ENCODE measurements at regions not wholly inside any gene's neighbourhood (a gene's known extent, or its start where the extent isn't known, plus 50 kb on each side); places are given as distances from the start of the nearest gene placed in this dataset.

DNA sequence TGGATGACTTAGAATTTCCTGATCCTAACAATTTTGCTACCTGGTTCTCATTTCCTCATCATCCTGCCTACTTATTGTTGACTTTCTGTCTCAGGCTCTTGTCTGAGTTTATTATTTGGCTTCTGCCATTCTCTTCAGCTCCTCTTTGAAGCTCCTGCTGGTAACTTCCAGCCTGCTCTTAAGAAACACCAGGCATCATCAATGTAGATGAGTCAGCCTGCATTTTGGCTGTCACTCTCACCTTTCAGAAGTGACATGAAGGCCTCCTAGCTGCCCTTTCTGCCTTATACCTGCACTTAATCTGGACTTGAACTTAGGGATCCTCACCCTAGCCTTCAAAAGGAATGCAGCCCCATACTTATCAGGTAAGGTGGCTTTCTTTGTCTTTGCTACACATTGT, 551.8 kb upstream of the ZNF608 start:
- Histone ChIP-seq H3K4me1 (no peaks in the 10 kb centered on the region), H3K4me3 (no peak overlapping the region), H3K27ac (no peak overlapping the region), H3K27me3 (no peaks in the 10 kb centered on the region), H3K36me3 (no peaks in the 10 kb centered on the region), H3K9me3 (no peaks in the 10 kb centered on the region)
- no peak for DNase-seq (ENCODE audit: low spot score in 2 of 2)
- TF ChIP-seq EP300 (IDR thresholded peaks at IDR 0.05) (no peak), POLR2A (IDR thresholded peaks at IDR 0.05) (no peak)
- TF ChIP-seq, protein P1, sequence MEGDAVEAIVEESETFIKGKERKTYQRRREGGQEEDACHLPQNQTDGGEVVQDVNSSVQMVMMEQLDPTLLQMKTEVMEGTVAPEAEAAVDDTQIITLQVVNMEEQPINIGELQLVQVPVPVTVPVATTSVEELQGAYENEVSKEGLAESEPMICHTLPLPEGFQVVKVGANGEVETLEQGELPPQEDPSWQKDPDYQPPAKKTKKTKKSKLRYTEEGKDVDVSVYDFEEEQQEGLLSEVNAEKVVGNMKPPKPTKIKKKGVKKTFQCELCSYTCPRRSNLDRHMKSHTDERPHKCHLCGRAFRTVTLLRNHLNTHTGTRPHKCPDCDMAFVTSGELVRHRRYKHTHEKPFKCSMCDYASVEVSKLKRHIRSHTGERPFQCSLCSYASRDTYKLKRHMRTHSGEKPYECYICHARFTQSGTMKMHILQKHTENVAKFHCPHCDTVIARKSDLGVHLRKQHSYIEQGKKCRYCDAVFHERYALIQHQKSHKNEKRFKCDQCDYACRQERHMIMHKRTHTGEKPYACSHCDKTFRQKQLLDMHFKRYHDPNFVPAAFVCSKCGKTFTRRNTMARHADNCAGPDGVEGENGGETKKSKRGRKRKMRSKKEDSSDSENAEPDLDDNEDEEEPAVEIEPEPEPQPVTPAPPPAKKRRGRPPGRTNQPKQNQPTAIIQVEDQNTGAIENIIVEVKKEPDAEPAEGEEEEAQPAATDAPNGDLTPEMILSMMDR (IDR thresholded peaks at IDR 0.05): no peak

DNA sequence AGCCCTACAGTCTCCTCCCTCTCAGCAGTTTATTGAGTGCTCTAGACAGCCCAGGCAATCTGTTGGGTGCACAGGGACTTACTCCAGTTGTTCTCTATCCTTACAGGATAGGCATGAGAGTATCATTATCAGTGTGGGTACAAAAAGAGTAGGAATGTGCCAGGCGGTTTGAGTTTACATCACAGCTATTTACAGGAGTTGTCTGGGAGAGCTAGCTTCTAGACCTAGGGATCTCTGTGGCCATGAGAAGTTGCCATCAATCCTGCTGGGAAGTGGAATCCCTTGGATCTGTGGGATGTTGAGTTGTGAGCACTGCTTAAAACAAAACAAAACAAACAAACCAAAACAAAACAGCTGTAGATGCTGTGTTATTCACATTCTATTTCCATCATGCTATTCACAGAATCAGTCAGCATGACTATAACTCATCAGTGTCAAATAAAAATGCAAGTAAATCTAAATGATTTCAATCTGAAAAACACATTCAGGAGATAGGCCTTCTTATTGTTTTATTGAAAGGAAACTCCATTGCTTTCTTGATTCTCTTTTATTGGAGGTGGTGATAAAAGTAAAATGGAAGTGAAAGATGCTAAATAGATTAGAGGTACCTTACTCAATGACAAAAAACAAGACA, 552.4 kb upstream of the ZNF608 start:
- H3K27ac ChIP-seq: no peak overlapping the region

DNA sequence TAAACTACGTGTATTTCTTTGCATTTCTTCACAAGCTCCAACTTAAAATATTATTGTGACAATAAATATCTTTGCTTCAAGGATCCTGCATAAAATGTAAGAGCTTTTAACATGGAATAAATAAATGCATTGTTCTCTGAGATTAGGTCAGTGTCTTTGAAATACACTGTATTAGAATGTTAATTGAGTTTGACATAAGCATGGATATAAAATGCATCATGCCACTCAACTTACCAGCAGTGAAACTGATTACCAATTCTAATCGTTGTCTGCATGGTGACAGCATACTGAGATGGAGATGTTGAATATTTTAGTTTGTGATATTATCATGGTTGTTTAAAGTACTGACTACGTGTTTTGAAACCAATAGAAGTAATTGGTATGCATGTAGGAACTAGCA, 555.3 kb upstream of the ZNF608 start:
- no peaks in the 10 kb centered on the region for H3K27me3 ChIP-seq
- TF ChIP-seq POLR2A (IDR thresholded peaks at IDR 0.05): no peak
- TF ChIP-seq, protein P1 (IDR thresholded peaks at IDR 0.05): no peak
- no peak for TF ChIP-seq EP300 (IDR thresholded peaks at IDR 0.05)
- no peak overlapping the region for H3K4me3 ChIP-seq
- H3K4me1 ChIP-seq: no peaks in the 10 kb centered on the region
- H3K27ac ChIP-seq: no peak overlapping the region
- WGBS, 2 donors: 44 to 59% methylated on average over 3 of the region's 3 CpGs
- H3K36me3 ChIP-seq: no peaks in the 10 kb centered on the region
- peaks cover 0 to 10% (median 0%) of the 10 kb centered on the region in 4 donors for H3K9me3 ChIP-seq
- DNase-seq (ENCODE audit: low spot score in 2 of 2): no peak

More for the DNA sequence above, 552.4 kb upstream of the ZNF608 start:
- H3K27me3 ChIP-seq: no peaks in the 10 kb centered on the region
- 88 to 93% methylated on average over 1 of the region's 1 CpG for WGBS, 2 donors
- TF ChIP-seq, protein P1 (IDR thresholded peaks at IDR 0.05): no peak
- TF ChIP-seq EP300 (IDR thresholded peaks at IDR 0.05): no peak
- no peak for TF ChIP-seq POLR2A (IDR thresholded peaks at IDR 0.05)
- H3K36me3 ChIP-seq: no peaks in the 10 kb centered on the region
- no peaks in the 10 kb centered on the region for H3K9me3 ChIP-seq
- H3K4me1 ChIP-seq: no peaks in the 10 kb centered on the region
- no peak overlapping the region for H3K4me3 ChIP-seq
- no peak for DNase-seq (ENCODE audit: low spot score in 2 of 2)

DNA sequence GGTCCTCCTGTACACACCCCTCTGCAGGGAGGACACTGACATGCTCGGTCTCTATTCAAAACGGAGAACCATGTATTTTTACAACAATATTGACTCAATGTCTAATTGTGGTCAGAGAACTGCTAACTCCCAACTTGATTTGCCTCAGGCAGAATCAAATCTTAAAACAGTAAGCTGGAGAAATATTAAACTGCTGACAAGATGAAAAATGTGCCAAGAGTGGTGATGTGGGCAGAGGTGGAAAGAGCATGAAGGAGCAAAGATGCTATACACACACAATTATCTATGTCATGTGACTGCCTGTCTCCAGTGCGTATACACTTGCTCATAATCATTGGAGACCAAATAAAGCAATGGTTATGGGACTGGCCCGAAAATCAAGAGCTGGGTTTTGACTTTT, 556.1 kb upstream of the ZNF608 start:
- Histone ChIP-seq H3K9me3 (peaks cover 0 to 14% (median 0%) of the 10 kb centered on the region in 4 donors), H3K4me1 (no peaks in the 10 kb centered on the region), H3K4me3 (no peak overlapping the region), H3K27ac (no peak overlapping the region), H3K36me3 (no peaks in the 10 kb centered on the region), H3K27me3 (no peaks in the 10 kb centered on the region)
- TF ChIP-seq, protein P1 (IDR thresholded peaks at IDR 0.05): no peak
- no peak for TF ChIP-seq POLR2A (IDR thresholded peaks at IDR 0.05)
- no peak for TF ChIP-seq EP300 (IDR thresholded peaks at IDR 0.05)
- no peak for DNase-seq (ENCODE audit: low spot score in 2 of 2)
- 83 to 87% methylated on average over 4 of the region's 4 CpGs for WGBS, 2 donors

DNA sequence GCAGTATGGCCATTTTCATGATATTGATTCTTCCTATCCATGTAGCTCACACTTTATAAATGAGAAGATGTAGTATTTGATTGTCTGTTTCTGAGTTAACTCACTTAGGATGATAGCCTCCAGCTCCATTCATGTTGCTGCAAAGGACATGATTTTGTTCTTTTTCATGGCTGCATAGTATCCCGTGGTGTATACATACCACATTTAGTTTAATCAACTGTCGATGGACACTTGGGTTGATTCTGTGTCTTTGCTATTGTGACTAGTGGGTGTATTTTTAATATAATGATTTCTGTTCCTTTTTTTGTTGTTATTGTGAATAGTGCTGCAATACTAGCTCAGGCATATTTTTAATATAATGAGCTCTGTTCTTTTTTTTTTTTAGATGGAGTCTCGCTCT, 560.3 kb upstream of the ZNF608 start:
- WGBS, 2 donors: 95 to 96% methylated on average over 3 of the region's 3 CpGs

More for the DNA sequence above, 560.3 kb upstream of the ZNF608 start:
- Histone ChIP-seq H3K36me3 (no peaks in the 10 kb centered on the region), H3K4me1 (no peaks in the 10 kb centered on the region), H3K27ac (no peak overlapping the region), H3K4me3 (no peak overlapping the region), H3K9me3 (peaks cover 0 to 14% (median 2%) of the 10 kb centered on the region in 4 donors), H3K27me3 (no peaks in the 10 kb centered on the region)
- TF ChIP-seq, protein P1 (IDR thresholded peaks at IDR 0.05): no peak
- TF ChIP-seq POLR2A (IDR thresholded peaks at IDR 0.05) (no peak), EP300 (IDR thresholded peaks at IDR 0.05) (no peak)
- DNase-seq (ENCODE audit: low spot score in 2 of 2): no peak

Data from tibial nerve (tissue), 4 donors.